ENCODE measurements at regions not wholly inside any gene's neighbourhood (a gene's known extent, or its start where the extent isn't known, plus 50 kb on each side); places are given as distances from the start of the nearest gene placed in this dataset.

DNA sequence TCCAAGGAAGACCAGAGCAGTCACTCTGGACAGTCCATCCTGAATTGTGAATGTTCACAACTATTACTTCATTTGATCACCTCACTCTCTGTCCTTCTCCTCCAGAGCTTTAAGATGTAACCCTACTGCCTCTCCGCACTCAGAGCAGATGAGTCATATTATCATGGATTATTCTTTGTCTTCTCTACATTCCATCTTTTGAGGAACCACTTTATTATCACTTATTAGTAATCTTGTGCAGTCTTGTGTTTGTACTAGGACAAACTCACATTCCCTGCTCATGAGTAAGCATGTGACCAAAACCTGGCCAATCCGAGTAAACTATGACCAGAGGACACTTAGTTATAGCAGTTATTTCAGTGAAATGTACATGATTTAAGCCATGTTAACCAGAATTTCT lies 401.5 kb upstream of the ADGRB3 start:
- TF ChIP-seq KAT2A (conservative IDR thresholded peaks at IDR 0.05; ENCODE audit: control insufficient read depth, low read depth, low read length): no peak
- no peak for TF ChIP-seq RAD21 (IDR thresholded peaks at IDR 0.05; ENCODE audit: insufficient read depth, low read depth, low read length)
- no peak for TF ChIP-seq ELK1 (IDR thresholded peaks at IDR 0.05; ENCODE audit: low read depth, low read length)
- no peak for TF ChIP-seq CREB1 (IDR thresholded peaks at IDR 0.05; ENCODE audit: low read depth)
- TF ChIP-seq POLR2A (IDR thresholded peaks at IDR 0.05; ENCODE audit: low read depth, low read length): no peak
